GM10266 (cell line): ENCODE measurements at regions not wholly inside any gene's neighbourhood (a gene's known extent, or its start where the extent isn't known, plus 50 kb on each side); places are given as distances from the start of the nearest gene placed in this dataset.
A peak's percentile ranks its signal among the peaks of the same experiment; 100 is the strongest.

ENCODE experiments used
- DNase-seq: peaks from one replicate; pipeline ENCODE4 v3.0.0; 2012; ENCODE audit errors: extremely low spot score
- CTCF ChIP-seq: IDR thresholded peaks from 2 replicates; pipeline ENCODE4 v1.5.1; 2012; ENCODE audit warnings: mild to moderate bottlenecking, low read depth; ENCODE audit not compliant: control insufficient read depth, insufficient read depth; ENCODE audit errors: missing control alignments

- peak; percentile 5 for DNase-seq
- TF ChIP-seq CTCF = no peak
Observed at GRCh38 chr1:199279872-199280645, 641.2 kb downstream of the PTPRC start.

GRCh38 chr1:199282751-199283305 lies 644.0 kb downstream of the PTPRC start:
- TF ChIP-seq CTCF = no peak
- no peak for DNase-seq

- no peak for DNase-seq
- TF ChIP-seq CTCF = no peak
Observed at GRCh38 chr1:199283794-199284193, 645.0 kb downstream of the PTPRC start.

GRCh38 chr1:199287206-199287605 lies 648.4 kb downstream of the PTPRC start:
- no peak for TF ChIP-seq CTCF
- no peak for DNase-seq

- no peak for TF ChIP-seq CTCF
- DNase-seq = no peak
Observed at GRCh38 chr1:199287647-199288046, 648.8 kb downstream of the PTPRC start.

- TF ChIP-seq CTCF = no peak
- DNase-seq = no peak
Observed at GRCh38 chr1:199290186-199290585, 651.3 kb downstream of the PTPRC start.

DNA sequence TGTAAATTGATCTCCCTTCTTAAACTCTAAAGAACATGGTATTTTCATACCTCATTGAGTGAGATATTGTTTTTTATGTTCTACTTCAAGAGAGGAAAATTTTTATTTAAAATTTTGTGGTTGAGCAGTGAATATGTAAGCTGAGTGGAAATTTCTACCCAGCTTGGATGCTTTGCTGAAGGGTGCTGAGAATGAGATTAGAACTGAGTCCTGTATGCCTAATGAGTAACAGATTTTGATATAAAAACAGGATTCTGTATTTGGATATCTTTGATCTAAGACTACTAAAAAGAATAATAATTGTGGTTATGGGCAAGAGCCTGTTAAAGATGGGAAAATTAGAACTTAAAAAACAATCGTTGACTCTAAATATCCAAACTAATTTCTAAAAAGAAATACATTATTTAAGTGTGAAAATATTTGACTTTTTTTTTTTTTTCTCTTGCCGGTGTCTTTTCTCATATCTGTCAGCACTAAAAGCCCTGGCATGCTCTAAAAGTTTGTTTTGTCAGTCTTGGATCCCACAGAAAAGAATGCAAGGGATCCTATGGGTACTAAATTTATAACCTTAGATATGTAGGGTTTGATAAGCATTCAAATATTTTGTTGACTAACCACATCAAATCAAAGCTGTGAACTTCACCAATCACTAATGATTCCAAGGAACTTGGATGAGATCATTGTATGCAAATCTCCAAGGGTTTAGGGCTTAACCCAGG lies 652.3 kb downstream of the PTPRC start:
- no peak for DNase-seq
- TF ChIP-seq CTCF = no peak
